Testis (tissue), 2 donors: ENCODE measurements at regions not wholly inside any gene's neighbourhood (a gene's known extent, or its start where the extent isn't known, plus 50 kb on each side); places are given as distances from the start of the nearest gene placed in this dataset.

Experiments
- DNase-seq: peaks from one replicate; pipeline ENCODE4 v3.0.0-alpha.2; 2019
- H3K27ac ChIP-seq, 2 donors: fragments of 200-600 bp; sonication (generic); one replicate each; pipeline ENCODE4 v1.5.1; 2019
- H3K27me3 ChIP-seq: fragments of 200-600 bp; sonication (generic); one replicate; pipeline ENCODE4 v1.5.1; 2019
- H3K36me3 ChIP-seq: fragments of 200-600 bp; sonication (generic); one replicate; pipeline ENCODE4 v1.5.1; 2017; ENCODE audit warnings: low read depth; ENCODE audit errors: missing control alignments
- H3K4me1 ChIP-seq: fragments of 200-600 bp; sonication (generic); one replicate; pipeline ENCODE4 v1.5.1; 2019
- H3K4me3 ChIP-seq, 2 donors: fragments of 200-600 bp; sonication (generic); one replicate each; pipeline ENCODE4 v1.5.1; 2017 to 2019
- H3K9me3 ChIP-seq: fragments of 200-600 bp; sonication (generic); one replicate; pipeline ENCODE4 v1.5.1; 2017
- POLR2A ChIP-seq: fragments of 450-650 bp; IDR thresholded peaks from one replicate; pipeline ENCODE4 v1.6.1; 2017; ENCODE audit warnings: antibody characterized with exemption, mild to moderate bottlenecking, moderate library complexity
- WGBS, 2 donors: methylation state at CpG; one replicate each; pipeline ENCODE4 v1.1.5; 2018; 5-methylcytosine and 5-hydroxymethylcytosine counted together
- intact Hi-C: fragments of 100-400 bp; cut with DNase I; formaldehyde crosslinking; loops from one replicate; pipeline ENCODE4 v1.15.1; 2023; ENCODE audit warnings: low total_unique reads
- TF ChIP-seq, protein P1 (sequence below), 3 experiments: fragments of 450-650 bp in 2 of 3; fragments of 200-600 bp in 1 of 3; sonication (generic) in 1 of 3; IDR thresholded peaks; one replicate each; pipeline ENCODE4 v1.5.1; 2016 to 2019; ENCODE audit warnings: antibody characterized with exemption in 3 of 3, mild to moderate bottlenecking in 2 of 3, moderate library complexity in 1 of 3

- Histone ChIP-seq H3K9me3 (no peaks in the 10 kb centered on the region), H3K4me1 (peaks cover 4% of the 10 kb centered on the region), H3K27me3 (no peaks in the 10 kb centered on the region), H3K27ac (no peak overlapping the region), H3K36me3 (no peaks in the 10 kb centered on the region), H3K4me3 (no peak overlapping the region)
- intact Hi-C loops, result no loop called here
- no peak for TF ChIP-seq POLR2A
- TF ChIP-seq, protein P1, sequence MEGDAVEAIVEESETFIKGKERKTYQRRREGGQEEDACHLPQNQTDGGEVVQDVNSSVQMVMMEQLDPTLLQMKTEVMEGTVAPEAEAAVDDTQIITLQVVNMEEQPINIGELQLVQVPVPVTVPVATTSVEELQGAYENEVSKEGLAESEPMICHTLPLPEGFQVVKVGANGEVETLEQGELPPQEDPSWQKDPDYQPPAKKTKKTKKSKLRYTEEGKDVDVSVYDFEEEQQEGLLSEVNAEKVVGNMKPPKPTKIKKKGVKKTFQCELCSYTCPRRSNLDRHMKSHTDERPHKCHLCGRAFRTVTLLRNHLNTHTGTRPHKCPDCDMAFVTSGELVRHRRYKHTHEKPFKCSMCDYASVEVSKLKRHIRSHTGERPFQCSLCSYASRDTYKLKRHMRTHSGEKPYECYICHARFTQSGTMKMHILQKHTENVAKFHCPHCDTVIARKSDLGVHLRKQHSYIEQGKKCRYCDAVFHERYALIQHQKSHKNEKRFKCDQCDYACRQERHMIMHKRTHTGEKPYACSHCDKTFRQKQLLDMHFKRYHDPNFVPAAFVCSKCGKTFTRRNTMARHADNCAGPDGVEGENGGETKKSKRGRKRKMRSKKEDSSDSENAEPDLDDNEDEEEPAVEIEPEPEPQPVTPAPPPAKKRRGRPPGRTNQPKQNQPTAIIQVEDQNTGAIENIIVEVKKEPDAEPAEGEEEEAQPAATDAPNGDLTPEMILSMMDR (IDR thresholded peaks at IDR 0.05), result no peak
- 70 to 85% methylated on average over 7 to 17 of the region's 19 CpGs for WGBS, 2 donors
- DNase-seq, result no peak
These were observed 78.3 kb downstream of the RTP5 start for GRCh38 chr2:241947876-241948275.

DNA sequence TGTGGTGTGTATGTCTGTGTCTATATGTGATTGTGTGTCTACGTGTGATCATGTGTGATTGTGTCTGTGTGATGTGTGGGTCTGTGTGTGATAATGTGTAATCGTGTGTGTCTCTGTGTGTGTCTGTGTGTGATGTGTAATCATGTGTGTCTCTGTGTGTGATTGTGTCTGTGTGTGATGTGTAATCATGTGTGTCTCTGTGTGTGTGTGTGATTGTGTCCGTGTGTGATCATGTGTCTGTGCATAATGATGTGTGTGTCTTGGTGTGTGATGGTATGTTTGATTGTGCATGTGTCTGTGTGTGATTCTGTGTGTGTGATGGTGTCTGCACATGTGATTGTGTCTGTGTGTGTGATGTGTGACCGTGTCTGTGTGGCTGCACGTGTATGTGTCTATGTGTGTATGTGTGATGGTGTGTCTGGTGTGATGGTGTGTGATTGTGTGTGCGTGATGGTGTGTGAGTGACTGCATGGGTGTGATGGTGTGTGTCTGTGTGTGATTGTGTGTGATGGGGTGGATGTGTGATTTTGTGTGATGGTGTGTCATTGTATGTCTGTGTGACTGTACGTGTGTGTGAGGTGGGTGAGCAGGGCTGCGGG lies 78.9 kb downstream of the RTP5 start:
- intact Hi-C loops, result no loop called here
- DNase-seq, result no peak
- WGBS, 2 donors, result 66 to 80% methylated on average over 8 of the region's 8 CpGs
- H3K27me3 ChIP-seq, result no peaks in the 10 kb centered on the region
- peaks cover 4% of the 10 kb centered on the region for H3K4me1 ChIP-seq
- H3K36me3 ChIP-seq, result no peaks in the 10 kb centered on the region
- H3K4me3 ChIP-seq, result no peak overlapping the region
- H3K9me3 ChIP-seq, result no peaks in the 10 kb centered on the region
- H3K27ac ChIP-seq, result no peak overlapping the region
- no peak for TF ChIP-seq POLR2A
- TF ChIP-seq, protein P1 (IDR thresholded peaks at IDR 0.05), result no peak

DNA sequence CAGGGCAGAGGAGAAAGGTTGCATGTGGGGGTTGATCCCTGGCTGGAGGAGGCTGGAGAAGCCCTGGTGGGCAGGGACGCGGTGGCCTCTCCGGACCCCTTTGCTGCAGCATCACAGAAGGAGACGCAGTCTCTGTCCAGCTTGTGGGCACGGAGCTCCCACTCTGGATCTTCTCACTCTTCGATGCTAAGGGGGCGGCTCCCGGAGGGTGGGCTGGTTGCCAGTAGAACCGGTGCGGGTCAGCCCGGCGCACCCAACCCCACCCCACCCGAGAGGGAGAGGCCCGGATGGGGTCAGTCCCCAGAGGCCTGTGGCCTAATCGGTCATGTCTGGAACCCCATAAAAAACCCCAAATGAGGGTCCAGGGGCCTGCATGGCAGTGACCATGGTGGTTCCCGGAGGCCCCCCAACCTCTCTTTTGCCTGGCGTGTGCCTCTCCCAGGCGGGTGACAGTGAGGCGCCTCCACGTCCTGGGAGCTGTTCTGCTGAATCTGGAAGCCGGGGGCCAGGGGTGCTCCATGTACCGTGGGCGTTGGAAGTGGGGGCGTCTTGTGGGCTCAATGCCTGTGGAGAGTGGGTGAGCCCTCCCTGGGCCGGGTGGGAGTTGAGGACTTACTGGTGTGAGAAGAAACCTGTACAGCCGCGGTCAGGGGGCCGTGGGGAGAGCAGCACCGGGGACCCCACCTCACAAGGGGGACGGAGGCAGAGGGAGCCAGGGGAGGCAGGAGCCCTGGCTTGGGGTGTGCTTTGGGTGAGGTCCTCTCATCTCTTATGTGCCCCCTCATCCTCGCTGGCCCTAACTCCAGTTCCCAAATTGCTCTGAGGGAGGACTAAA lies 79.6 kb downstream of the RTP5 start:
- H3K27me3 ChIP-seq, result no peaks in the 10 kb centered on the region
- WGBS, 2 donors, result 56 to 66% methylated on average over 13 to 31 of the region's 31 CpGs
- intact Hi-C loops, result no loop called here

DNA sequence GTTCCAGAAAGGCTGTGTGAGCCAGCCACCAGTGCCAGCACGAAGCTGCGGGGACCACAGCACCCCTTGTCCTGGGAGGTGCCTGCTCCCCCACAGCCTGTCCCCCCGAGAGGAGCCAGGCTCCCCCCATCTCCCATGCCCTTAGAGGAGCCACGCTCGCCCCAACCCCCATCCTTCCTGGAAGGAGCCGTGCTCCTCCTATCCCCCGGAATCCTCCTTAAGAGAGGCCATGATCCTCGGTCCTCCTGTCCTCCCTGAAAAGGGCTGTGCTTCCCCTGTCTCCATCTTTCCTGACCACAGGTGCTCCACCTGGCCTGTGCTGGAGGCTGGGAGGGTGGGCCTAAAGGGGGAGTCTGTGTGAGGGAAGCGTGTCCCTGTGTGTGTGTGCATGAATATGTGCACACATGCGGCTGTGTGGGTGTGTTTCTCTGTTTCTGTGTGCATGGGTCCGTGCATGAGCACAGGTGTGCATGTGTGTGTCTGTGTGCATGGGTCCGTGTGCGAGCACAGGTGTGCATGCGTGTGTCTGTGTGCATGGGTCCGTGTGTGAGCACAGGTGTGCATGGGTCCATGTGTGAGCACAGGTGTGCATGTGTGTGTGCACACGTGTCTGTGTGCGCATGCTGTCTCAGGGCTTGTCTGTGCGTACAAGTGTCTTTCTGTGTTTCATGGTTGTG lies 80.3 kb downstream of the RTP5 start:
- no peak overlapping the region for H3K27ac ChIP-seq
- H3K9me3 ChIP-seq, result no peaks in the 10 kb centered on the region
- TF ChIP-seq, protein P1 (IDR thresholded peaks at IDR 0.05), result no peak
- no peak for TF ChIP-seq POLR2A
- no peak overlapping the region for H3K4me3 ChIP-seq
- intact Hi-C loops, result no loop called here
- no peak for DNase-seq
- no peaks in the 10 kb centered on the region for H3K36me3 ChIP-seq
- no peaks in the 10 kb centered on the region for H3K27me3 ChIP-seq
- peaks cover 4% of the 10 kb centered on the region for H3K4me1 ChIP-seq
- 69 to 77% methylated on average over 10 to 18 of the region's 18 CpGs for WGBS, 2 donors

More for the DNA sequence above, 79.6 kb downstream of the RTP5 start:
- Histone ChIP-seq H3K4me3 (no peak overlapping the region), H3K36me3 (no peaks in the 10 kb centered on the region), H3K4me1 (peaks cover 4% of the 10 kb centered on the region), H3K9me3 (no peaks in the 10 kb centered on the region), H3K27ac (no peak overlapping the region)
- no peak for DNase-seq
- TF ChIP-seq, protein P1 (IDR thresholded peaks at IDR 0.05), result no peak
- TF ChIP-seq POLR2A, result no peak
